ENCODE measurements at regions not wholly inside any gene's neighbourhood (a gene's known extent, or its start where the extent isn't known, plus 50 kb on each side); places are given as distances from the start of the nearest gene placed in this dataset.

DNA sequence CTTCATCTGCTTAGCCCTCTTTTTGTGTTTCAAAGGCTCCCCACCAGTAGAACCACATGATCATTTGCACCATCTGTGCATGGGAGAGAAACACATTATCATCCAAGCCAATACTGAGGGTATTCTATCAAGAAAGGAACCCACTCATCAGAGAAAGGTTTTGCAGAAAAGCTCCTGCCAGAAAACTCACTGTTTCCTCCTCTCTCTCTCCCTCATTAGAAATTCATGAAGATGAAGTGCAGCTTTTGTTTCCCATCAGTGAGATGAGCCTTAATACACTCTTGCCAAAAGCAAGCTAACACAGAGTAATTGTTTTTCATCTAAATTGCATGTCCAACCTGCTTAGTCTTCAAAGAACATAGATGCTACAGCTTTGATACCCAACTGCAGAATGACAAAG is 142.4 kb upstream of the GRAMD2B start:
- TF ChIP-seq YY1 (IDR thresholded peaks at IDR 0.05; ENCODE audit: insufficient read depth, insufficient read length) (no peak), ZNF274 (IDR thresholded peaks at IDR 0.05; ENCODE audit: low read depth, low read length) (no peak), SUZ12 (IDR thresholded peaks at IDR 0.05; ENCODE audit: extremely low read depth, insufficient read depth, insufficient read length) (no peak)
